ENCODE measurements at regions not wholly inside any gene's neighbourhood (a gene's known extent, or its start where the extent isn't known, plus 50 kb on each side); places are given as distances from the start of the nearest gene placed in this dataset.

- TF ChIP-seq CTCF (IDR thresholded peaks at IDR 0.05) (no peak), POLR2A (IDR thresholded peaks at IDR 0.05) (no peak)
Observed at GRCh38 chr14:87623616-87624015, 369.4 kb downstream of the GALC start.

All from right lobe of liver (tissue), 4 donors.